Vagina (tissue), 2 donors: ENCODE measurements at regions not wholly inside any gene's neighbourhood (a gene's known extent, or its start where the extent isn't known, plus 50 kb on each side); places are given as distances from the start of the nearest gene placed in this dataset.

ENCODE experiments used
- POLR2A ChIP-seq, 2 donors: fragments of 450-650 bp; IDR thresholded peaks; one replicate each; pipeline ENCODE4 v1.6.1; 2017; ENCODE audit warnings: antibody characterized with exemption in 2 of 2, mild to moderate bottlenecking in 2 of 2, moderate library complexity in 2 of 2
- POLR2AphosphoS5 ChIP-seq, 2 donors: sonication (generic); formaldehyde crosslinking; IDR thresholded peaks; one replicate each; pipeline ENCODE4 v1.9.0; 2017; ENCODE audit warnings: antibody characterized with exemption in 2 of 2, mild to moderate bottlenecking in 2 of 2, low read depth in 1 of 2; ENCODE audit not compliant: insufficient read depth in 1 of 2
- TF ChIP-seq, protein P1 (sequence below), 3 experiments: fragments of 450-650 bp in 2 of 3; fragments of 200-600 bp in 1 of 3; sonication (generic) in 1 of 3; IDR thresholded peaks; one replicate each; pipeline ENCODE4 v1.5.1; 2017 to 2019; ENCODE audit warnings: antibody characterized with exemption in 3 of 3, mild to moderate bottlenecking in 2 of 3, moderate library complexity in 2 of 3

DNA sequence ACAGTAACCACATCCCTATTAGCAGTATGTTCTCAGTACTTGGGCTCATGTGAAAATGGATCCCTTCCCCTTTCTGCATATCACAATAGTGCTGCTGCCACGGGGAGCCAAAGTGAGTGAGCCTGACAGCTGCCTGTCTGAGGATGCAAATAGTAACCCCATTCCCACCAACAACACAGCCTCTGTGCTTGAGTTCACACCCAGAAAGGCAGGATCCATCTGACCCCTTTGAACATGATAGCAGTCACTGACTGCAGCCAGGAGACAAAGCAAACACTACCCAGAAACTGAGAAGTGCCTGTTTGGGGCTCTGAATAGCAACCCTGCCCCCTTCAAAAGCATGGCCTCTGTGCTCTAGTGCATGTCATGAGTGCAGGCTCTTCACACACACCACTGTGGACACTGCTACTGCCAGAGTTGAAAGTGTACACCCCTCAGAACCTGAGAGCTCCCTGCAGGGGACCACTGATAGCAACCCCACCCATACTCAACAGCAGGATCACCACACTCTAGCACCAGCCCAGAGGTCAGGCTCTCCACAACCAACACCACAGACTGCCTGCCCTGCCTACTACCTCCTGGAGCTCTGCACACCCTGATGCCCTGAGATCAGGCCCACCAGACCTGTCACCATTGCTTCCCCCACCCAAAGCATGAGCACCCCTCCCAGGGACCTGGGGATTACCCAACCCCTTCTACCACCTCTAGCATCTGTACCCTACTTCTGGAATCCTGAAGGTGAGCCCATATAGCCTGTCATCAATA lies 1563.5 kb upstream of the PRR20A start:
- TF ChIP-seq, protein P1, sequence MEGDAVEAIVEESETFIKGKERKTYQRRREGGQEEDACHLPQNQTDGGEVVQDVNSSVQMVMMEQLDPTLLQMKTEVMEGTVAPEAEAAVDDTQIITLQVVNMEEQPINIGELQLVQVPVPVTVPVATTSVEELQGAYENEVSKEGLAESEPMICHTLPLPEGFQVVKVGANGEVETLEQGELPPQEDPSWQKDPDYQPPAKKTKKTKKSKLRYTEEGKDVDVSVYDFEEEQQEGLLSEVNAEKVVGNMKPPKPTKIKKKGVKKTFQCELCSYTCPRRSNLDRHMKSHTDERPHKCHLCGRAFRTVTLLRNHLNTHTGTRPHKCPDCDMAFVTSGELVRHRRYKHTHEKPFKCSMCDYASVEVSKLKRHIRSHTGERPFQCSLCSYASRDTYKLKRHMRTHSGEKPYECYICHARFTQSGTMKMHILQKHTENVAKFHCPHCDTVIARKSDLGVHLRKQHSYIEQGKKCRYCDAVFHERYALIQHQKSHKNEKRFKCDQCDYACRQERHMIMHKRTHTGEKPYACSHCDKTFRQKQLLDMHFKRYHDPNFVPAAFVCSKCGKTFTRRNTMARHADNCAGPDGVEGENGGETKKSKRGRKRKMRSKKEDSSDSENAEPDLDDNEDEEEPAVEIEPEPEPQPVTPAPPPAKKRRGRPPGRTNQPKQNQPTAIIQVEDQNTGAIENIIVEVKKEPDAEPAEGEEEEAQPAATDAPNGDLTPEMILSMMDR (IDR thresholded peaks at IDR 0.05): no peak
- no peak for TF ChIP-seq POLR2A (IDR thresholded peaks at IDR 0.05)
- TF ChIP-seq POLR2AphosphoS5 (IDR thresholded peaks at IDR 0.05; ENCODE audit: insufficient read depth in 1 of 2, low read depth in 1 of 2): no peak
